Endodermal cell (in vitro differentiated cells): ENCODE measurements at regions not wholly inside any gene's neighbourhood (a gene's known extent, or its start where the extent isn't known, plus 50 kb on each side); places are given as distances from the start of the nearest gene placed in this dataset.

Experiments used
- DNase-seq: peaks from one replicate; pipeline ENCODE4 v3.0.0-alpha.2; 2017
- H3K27ac ChIP-seq: 2 replicates; pipeline ENCODE4 v1.5.1; 2013; ENCODE audit warnings: mild to moderate bottlenecking, low read depth, low read length, moderate library complexity
- H3K27me3 ChIP-seq: 2 replicates; pipeline ENCODE4 v1.6.1; 2013; ENCODE audit warnings: mild to moderate bottlenecking, low read length, moderate library complexity; ENCODE audit not compliant: insufficient read depth, control insufficient read depth, poor library complexity, severe bottlenecking
- H3K36me3 ChIP-seq: 2 replicates; pipeline ENCODE4 v1.7.0; 2013; ENCODE audit warnings: mild to moderate bottlenecking, low read length, moderate library complexity; ENCODE audit not compliant: control insufficient read depth, insufficient read depth
- H3K4me1 ChIP-seq: one replicate; pipeline ENCODE4 v1.7.0; 2013; ENCODE audit warnings: low read length; ENCODE audit not compliant: control insufficient read depth, insufficient read depth
- H3K4me3 ChIP-seq: 2 replicates; pipeline ENCODE4 v1.5.1; 2013; ENCODE audit warnings: mild to moderate bottlenecking, low read length, moderate library complexity
- H3K9ac ChIP-seq: 2 replicates; pipeline ENCODE4 v1.6.1; 2013; ENCODE audit warnings: mild to moderate bottlenecking, low read length, moderate library complexity; ENCODE audit not compliant: poor library complexity, severe bottlenecking; ENCODE audit errors: extremely low read depth
- H3K9me3 ChIP-seq: 2 replicates; pipeline ENCODE4 v1.6.1; 2013; ENCODE audit warnings: mild to moderate bottlenecking, low read length, moderate library complexity; ENCODE audit not compliant: control insufficient read depth
- H3K27ac Mint-ChIP-seq: 2 replicates; pipeline ENCODE4 v1.8.0; 2020; ENCODE audit warnings: mixed read lengths
- H3K27me3 Mint-ChIP-seq: 2 replicates; pipeline ENCODE4 v1.8.0; 2021; ENCODE audit warnings: mild to moderate bottlenecking, mixed read lengths; ENCODE audit not compliant: insufficient read depth
- H3K36me3 Mint-ChIP-seq: 2 replicates; pipeline ENCODE4 v1.8.0; 2020; ENCODE audit warnings: low read depth, mixed read lengths
- H3K4me1 Mint-ChIP-seq: 2 replicates; pipeline ENCODE4 v1.8.0; 2020; ENCODE audit warnings: mixed read lengths
- H3K4me3 Mint-ChIP-seq: 2 replicates; pipeline ENCODE4 v1.8.0; 2020; ENCODE audit warnings: mild to moderate bottlenecking, moderate library complexity, mixed read lengths
- H3K9me3 Mint-ChIP-seq: 2 replicates; pipeline ENCODE4 v1.8.0; 2020; ENCODE audit warnings: mild to moderate bottlenecking, mixed read lengths
- WGBS, 2 experiments: methylation state at CpG; one replicate each; pipeline versions ENCODE4 v1.1.5 to v1.1.7; 2013; ENCODE audit warnings: missing lambda C conversion rate in 2 of 2, mixed read lengths in 1 of 2; ENCODE audit not compliant: insufficient coverage in 1 of 2, insufficient read length in 1 of 2; 5-methylcytosine and 5-hydroxymethylcytosine counted together
- TF ChIP-seq, protein P1 (sequence below): fragments of 200-600 bp; sonication (generic); conservative IDR thresholded peaks from 2 replicates; pipeline ENCODE4 v1.5.0; 2021; ENCODE audit warnings: antibody characterized with exemption, mild to moderate bottlenecking

DNA sequence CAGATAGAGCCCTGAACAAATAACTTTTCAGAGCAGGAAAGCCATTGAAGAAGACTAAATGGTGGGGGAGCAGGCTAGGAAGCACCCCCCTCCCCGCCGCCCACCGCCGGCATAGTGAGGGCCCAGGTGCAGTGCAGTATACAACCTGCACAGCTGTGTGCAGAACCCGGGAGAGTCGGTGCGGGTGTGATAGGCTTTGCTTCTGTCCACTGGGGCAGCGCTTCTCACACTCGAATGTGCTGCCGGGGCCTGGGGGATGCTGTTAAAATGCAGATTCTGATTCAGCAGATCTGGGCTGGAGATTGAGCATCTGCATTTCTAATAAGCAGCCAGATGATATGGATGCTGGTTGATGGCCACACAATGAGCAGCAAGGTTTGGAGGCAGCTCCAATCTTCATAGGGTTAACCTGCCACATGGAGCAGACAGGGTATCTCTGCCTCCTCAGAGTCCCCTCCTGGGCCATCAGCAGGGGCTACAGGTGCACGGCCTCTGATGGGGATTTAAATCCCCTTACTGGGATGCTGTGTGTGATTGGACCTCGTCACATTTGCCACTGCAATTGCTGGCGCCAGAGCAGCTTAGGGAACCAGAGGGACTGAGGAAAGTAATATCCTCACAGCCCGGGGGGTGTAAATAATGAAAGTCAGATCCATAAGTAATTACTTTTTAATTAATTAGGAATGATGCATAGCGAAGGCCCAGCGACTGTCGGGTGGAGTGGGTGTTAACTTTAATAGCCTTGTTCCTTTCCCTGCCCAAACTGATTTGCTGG lies 172.0 kb upstream of the RPL38 start:
- no peaks in the 10 kb centered on the region for H3K9me3 ChIP-seq
- TF ChIP-seq, protein P1, sequence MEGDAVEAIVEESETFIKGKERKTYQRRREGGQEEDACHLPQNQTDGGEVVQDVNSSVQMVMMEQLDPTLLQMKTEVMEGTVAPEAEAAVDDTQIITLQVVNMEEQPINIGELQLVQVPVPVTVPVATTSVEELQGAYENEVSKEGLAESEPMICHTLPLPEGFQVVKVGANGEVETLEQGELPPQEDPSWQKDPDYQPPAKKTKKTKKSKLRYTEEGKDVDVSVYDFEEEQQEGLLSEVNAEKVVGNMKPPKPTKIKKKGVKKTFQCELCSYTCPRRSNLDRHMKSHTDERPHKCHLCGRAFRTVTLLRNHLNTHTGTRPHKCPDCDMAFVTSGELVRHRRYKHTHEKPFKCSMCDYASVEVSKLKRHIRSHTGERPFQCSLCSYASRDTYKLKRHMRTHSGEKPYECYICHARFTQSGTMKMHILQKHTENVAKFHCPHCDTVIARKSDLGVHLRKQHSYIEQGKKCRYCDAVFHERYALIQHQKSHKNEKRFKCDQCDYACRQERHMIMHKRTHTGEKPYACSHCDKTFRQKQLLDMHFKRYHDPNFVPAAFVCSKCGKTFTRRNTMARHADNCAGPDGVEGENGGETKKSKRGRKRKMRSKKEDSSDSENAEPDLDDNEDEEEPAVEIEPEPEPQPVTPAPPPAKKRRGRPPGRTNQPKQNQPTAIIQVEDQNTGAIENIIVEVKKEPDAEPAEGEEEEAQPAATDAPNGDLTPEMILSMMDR = no peak
- no peak overlapping the region for H3K27ac ChIP-seq
- peaks cover 13% of the 10 kb centered on the region for H3K4me1 ChIP-seq
- DNase-seq = no peak
- Mint-ChIP-seq H3K27ac (no peak overlapping the region), H3K27me3 (peaks cover 22% of the 10 kb centered on the region), H3K9me3 (no peaks in the 10 kb centered on the region), H3K4me1 (peaks cover 53% of the 10 kb centered on the region), H3K4me3 (no peak overlapping the region), H3K36me3 (no peaks in the 10 kb centered on the region)
- H3K36me3 ChIP-seq = no peaks in the 10 kb centered on the region
- no peaks in the 10 kb centered on the region for H3K27me3 ChIP-seq
- 87 to 89% methylated on average over 7 to 17 of the region's 17 CpGs for WGBS, 2 experiments
- H3K4me3 ChIP-seq = no peak overlapping the region
- no peak overlapping the region for H3K9ac ChIP-seq

DNA sequence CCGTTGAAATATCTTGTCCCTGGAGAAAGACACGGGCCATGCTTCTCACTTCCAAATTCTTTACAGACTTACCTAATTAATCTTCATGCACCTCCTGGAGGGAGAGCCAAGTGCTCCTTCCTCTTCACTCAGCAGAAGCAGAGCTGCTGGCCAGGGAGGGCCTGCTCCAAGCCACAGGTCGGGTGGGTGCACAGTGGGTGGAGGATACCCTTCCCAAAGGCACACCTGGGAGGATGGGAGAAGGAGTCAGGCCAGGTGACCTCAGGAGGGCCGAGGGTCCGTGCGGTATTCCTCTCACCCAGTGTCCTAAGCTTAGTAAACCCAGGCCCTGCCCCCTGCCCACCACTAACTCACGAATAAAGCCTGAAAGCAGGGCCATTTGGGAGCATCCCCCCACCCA lies 171.3 kb upstream of the RPL38 start:
- Histone ChIP-seq H3K4me1 (peaks cover 8% of the 10 kb centered on the region), H3K27me3 (no peaks in the 10 kb centered on the region), H3K36me3 (no peaks in the 10 kb centered on the region), H3K9ac (no peak overlapping the region), H3K27ac (no peak overlapping the region), H3K9me3 (no peaks in the 10 kb centered on the region), H3K4me3 (no peak overlapping the region)
- WGBS, 2 experiments = 48 to 65% methylated on average over 3 to 7 of the region's 7 CpGs
- Mint-ChIP-seq H3K27ac (peak overlapping the region; percentile 1), H3K9me3 (no peaks in the 10 kb centered on the region), H3K4me1 (peaks cover 50% of the 10 kb centered on the region), H3K4me3 (no peak overlapping the region), H3K36me3 (no peaks in the 10 kb centered on the region), H3K27me3 (peaks cover 16% of the 10 kb centered on the region)
- TF ChIP-seq, protein P1 = no peak
- DNase-seq = peak; percentile 75

DNA sequence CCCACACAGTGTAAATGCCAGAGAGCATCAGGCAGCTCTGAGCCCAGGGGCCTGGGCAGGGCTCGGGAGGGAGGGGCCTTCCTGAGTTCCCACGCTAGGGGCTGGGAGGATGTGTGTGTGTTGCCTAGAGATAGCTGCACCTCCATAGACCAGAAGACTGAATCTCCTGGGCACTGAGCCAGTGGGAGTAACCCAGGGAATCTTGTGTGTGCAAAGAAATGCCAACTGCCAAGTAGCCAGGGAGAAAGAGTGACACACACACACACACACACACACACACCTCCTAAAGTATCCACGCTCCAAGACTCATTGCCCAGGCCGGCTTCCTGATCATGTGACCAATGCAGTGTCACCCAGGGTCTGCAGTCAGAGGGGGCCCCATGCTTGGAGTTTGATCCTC lies 166.2 kb upstream of the RPL38 start:
- no peaks in the 10 kb centered on the region for H3K4me1 ChIP-seq
- H3K9me3 Mint-ChIP-seq = no peaks in the 10 kb centered on the region
- peak overlapping the region; percentile 52 for H3K27ac Mint-ChIP-seq
- H3K9me3 ChIP-seq = no peaks in the 10 kb centered on the region
- H3K36me3 Mint-ChIP-seq = no peaks in the 10 kb centered on the region
- H3K4me3 Mint-ChIP-seq = no peak overlapping the region
- H3K27me3 ChIP-seq = no peaks in the 10 kb centered on the region
- no peak overlapping the region for H3K4me3 ChIP-seq
- peaks cover 17% of the 10 kb centered on the region for H3K4me1 Mint-ChIP-seq
- H3K36me3 ChIP-seq = no peaks in the 10 kb centered on the region
- H3K27ac ChIP-seq = no peak overlapping the region
- TF ChIP-seq, protein P1 = no peak
- peak; percentile 83 for DNase-seq
- H3K27me3 Mint-ChIP-seq = peaks cover 8% of the 10 kb centered on the region
- H3K9ac ChIP-seq = no peak overlapping the region
- WGBS, 2 experiments = 63 to 64% methylated on average over 3 to 4 of the region's 4 CpGs
